Thyroid gland (tissue), 4 donors: ENCODE measurements at regions not wholly inside any gene's neighbourhood (a gene's known extent, or its start where the extent isn't known, plus 50 kb on each side); places are given as distances from the start of the nearest gene placed in this dataset.

Source experiments
- POLR2A ChIP-seq, 2 donors: fragments of 450-650 bp; IDR thresholded peaks; one replicate each; pipeline ENCODE4 v1.6.1; 2017; ENCODE audit warnings: antibody characterized with exemption in 2 of 2, mild to moderate bottlenecking in 2 of 2, moderate library complexity in 1 of 2
- TF ChIP-seq, protein P1 (sequence below), 6 experiments: fragments of 200-600 bp in 3 of 6; fragments of 450-650 bp in 3 of 6; sonication (generic) in 3 of 6; IDR thresholded peaks; one replicate each; pipeline ENCODE4 v1.5.1; 2016 to 2019; ENCODE audit warnings: antibody characterized with exemption in 6 of 6, mild to moderate bottlenecking in 2 of 6, inconsistent platforms in 1 of 6, moderate library complexity in 1 of 6

DNA sequence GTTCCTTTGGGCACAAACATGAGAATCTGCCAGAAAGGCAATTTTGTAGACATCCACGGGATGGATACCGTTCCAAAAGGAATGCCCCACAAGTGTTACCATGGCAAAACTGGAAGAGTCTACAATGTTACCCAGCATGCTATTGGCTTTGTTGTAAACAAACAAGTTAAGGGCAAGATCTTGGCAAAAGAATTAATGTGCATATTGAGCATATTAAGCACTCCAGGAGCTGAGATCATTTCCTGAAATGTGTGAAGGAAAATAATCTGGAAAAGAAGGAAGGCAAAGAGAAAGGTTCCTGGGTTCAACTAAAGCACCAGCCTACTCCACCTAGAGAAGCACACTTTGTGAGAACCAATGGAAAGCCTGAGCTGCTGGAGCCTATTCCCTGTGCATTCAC is 103.9 kb upstream of the ARG1 start:
- TF ChIP-seq, protein P1, sequence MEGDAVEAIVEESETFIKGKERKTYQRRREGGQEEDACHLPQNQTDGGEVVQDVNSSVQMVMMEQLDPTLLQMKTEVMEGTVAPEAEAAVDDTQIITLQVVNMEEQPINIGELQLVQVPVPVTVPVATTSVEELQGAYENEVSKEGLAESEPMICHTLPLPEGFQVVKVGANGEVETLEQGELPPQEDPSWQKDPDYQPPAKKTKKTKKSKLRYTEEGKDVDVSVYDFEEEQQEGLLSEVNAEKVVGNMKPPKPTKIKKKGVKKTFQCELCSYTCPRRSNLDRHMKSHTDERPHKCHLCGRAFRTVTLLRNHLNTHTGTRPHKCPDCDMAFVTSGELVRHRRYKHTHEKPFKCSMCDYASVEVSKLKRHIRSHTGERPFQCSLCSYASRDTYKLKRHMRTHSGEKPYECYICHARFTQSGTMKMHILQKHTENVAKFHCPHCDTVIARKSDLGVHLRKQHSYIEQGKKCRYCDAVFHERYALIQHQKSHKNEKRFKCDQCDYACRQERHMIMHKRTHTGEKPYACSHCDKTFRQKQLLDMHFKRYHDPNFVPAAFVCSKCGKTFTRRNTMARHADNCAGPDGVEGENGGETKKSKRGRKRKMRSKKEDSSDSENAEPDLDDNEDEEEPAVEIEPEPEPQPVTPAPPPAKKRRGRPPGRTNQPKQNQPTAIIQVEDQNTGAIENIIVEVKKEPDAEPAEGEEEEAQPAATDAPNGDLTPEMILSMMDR (IDR thresholded peaks at IDR 0.05) = no peak
- TF ChIP-seq POLR2A (IDR thresholded peaks at IDR 0.05) = no peak
